A673 (cell line): ENCODE measurements at regions not wholly inside any gene's neighbourhood (a gene's known extent, or its start where the extent isn't known, plus 50 kb on each side); places are given as distances from the start of the nearest gene placed in this dataset.

ENCODE experiments used
- BruUV-seq: library from RNA; stranded (reverse); fragments of 400-500 nt; replicated peaks from 2 replicates; lab custom pipeline; 2021; lab: Mats Ljungman, UMichigan
- CTCF ChIA-PET: fragments of 300-600 bp; sonication (Branson Sonifier 250); formaldehyde crosslinking; loops from one replicate; lab custom pipeline; 2022; ENCODE audit warnings: antibody characterized with exemption; lab: Charles Lee
- POLR2A ChIA-PET: fragments of 300-600 bp; sonication (Branson Sonifier 250); formaldehyde crosslinking; loops from one replicate; lab custom pipeline; 2022; ENCODE audit warnings: antibody characterized with exemption; ENCODE audit not compliant: low non-redundant PET; lab: Charles Lee
- DNase-seq: peaks from one replicate; pipeline ENCODE4 v3.0.0-alpha.2; 2015; ENCODE audit warnings: low spot score
- H3K27ac ChIP-seq: fragments of 200-600 bp; sonication (generic); 2 replicates; pipeline ENCODE4 v1.5.1; 2016; ENCODE audit warnings: mixed run types, low read depth, mild to moderate bottlenecking, mixed read lengths, antibody characterized with exemption, low read length; ENCODE audit not compliant: poor library complexity, severe bottlenecking
- H3K27me3 ChIP-seq: fragments of 200-600 bp; sonication (generic); replicated peaks from 2 replicates; pipeline ENCODE4 v1.6.1; 2017; ENCODE audit warnings: mixed run types, low read depth, mild to moderate bottlenecking, mixed read lengths, antibody characterized with exemption, low read length; ENCODE audit not compliant: insufficient read depth, poor library complexity
- H3K36me3 ChIP-seq: fragments of 200-600 bp; sonication (generic); 2 replicates; pipeline ENCODE4 v1.6.1; 2016; ENCODE audit warnings: mixed run types, mild to moderate bottlenecking, mixed read lengths, antibody characterized with exemption, low read length; ENCODE audit not compliant: insufficient read depth, poor library complexity, severe bottlenecking
- H3K4me1 ChIP-seq: fragments of 200-600 bp; sonication (generic); 2 replicates; pipeline ENCODE4 v1.6.1; 2017; ENCODE audit warnings: mixed run types, mild to moderate bottlenecking, mixed read lengths, antibody characterized with exemption, low read length; ENCODE audit not compliant: insufficient read depth, poor library complexity, severe bottlenecking
- H3K4me3 ChIP-seq: fragments of 200-600 bp; sonication (generic); 2 replicates; pipeline ENCODE4 v1.5.1; 2016; ENCODE audit warnings: low read depth, mixed run types, mild to moderate bottlenecking, mixed read lengths, low read length; ENCODE audit not compliant: poor library complexity, severe bottlenecking
- H3K9me3 ChIP-seq: fragments of 200-600 bp; sonication (generic); 2 replicates; pipeline ENCODE4 v1.6.1; 2016; ENCODE audit warnings: mixed run types, low read depth, mild to moderate bottlenecking, mixed read lengths, antibody characterized with exemption, low read length; ENCODE audit not compliant: poor library complexity, severe bottlenecking
- CTCF ChIP-seq: fragments of 300-800, 200-600 bp; sonication (generic); conservative IDR thresholded peaks from 2 replicates; pipeline ENCODE4 v1.5.1; 2017; ENCODE audit warnings: low read depth, mild to moderate bottlenecking, antibody characterized with exemption, low read length, moderate library complexity, mixed read lengths
- EZH2 ChIP-seq: fragments of 200-600 bp; sonication (generic); IDR thresholded peaks from 2 replicates; pipeline ENCODE4 v1.6.1; 2017; ENCODE audit warnings: borderline replicate concordance, low read depth, mild to moderate bottlenecking, mixed read lengths, antibody characterized with exemption, low read length; ENCODE audit not compliant: poor library complexity, severe bottlenecking
- intact Hi-C: fragments of 100-400 bp; cut with micrococcal nuclease; formaldehyde crosslinking; loops from one replicate; pipeline ENCODE4 v1.10.0; 2022; ENCODE audit not compliant: unreplicated experiment

GRCh38 chr9:2317591-2317990 lies 302.4 kb downstream of the SMARCA2 start:
- CTCF ChIA-PET = no interaction called here
- intact Hi-C loops = no loop called here
- BruUV-seq = no TSS peak

GRCh38 chr9:2319421-2319820 lies 302.2 kb upstream of the VLDLR start:
- no peak for DNase-seq
- ChIA-PET POLR2A (no interaction called here), CTCF (interaction anchor here (0.5 kb wide), 1 partner anchor 314 kb away, joined by 4 read pairs; no protein-coding TSS in a partner anchor)
- no peaks in the 10 kb centered on the region for H3K36me3 ChIP-seq
- no peaks in the 10 kb centered on the region for H3K27me3 ChIP-seq
- H3K4me1 ChIP-seq = no peaks in the 10 kb centered on the region
- no peak for TF ChIP-seq EZH2
- no peak for TF ChIP-seq CTCF
- no TSS peak for BruUV-seq
- intact Hi-C loops = no loop called here
- no peaks in the 10 kb centered on the region for H3K9me3 ChIP-seq
- H3K4me3 ChIP-seq = no peak overlapping the region
- H3K27ac ChIP-seq = no peak overlapping the region

More at GRCh38 chr9:2317591-2317990, 302.4 kb downstream of the SMARCA2 start:
- Histone ChIP-seq H3K36me3 (no peaks in the 10 kb centered on the region), H3K9me3 (no peaks in the 10 kb centered on the region), H3K27ac (no peak overlapping the region), H3K4me1 (no peaks in the 10 kb centered on the region), H3K4me3 (no peak overlapping the region), H3K27me3 (no peaks in the 10 kb centered on the region)
- POLR2A ChIA-PET = no interaction called here
- DNase-seq = no peak
- TF ChIP-seq EZH2 = no peak
- no peak for TF ChIP-seq CTCF

- intact Hi-C loops = loop anchor here (10.0 kb wide), 3 partner anchors 55 to 495 kb away; no protein-coding TSS in a partner anchor
- no peak for DNase-seq
- H3K4me3 ChIP-seq = no peak overlapping the region
- no peak overlapping the region for H3K27ac ChIP-seq
- BruUV-seq = no TSS peak
- CTCF ChIA-PET = no interaction called here
- H3K4me1 ChIP-seq = no peaks in the 10 kb centered on the region
- H3K36me3 ChIP-seq = no peaks in the 10 kb centered on the region
- POLR2A ChIA-PET = no interaction called here
- no peak for TF ChIP-seq EZH2
- no peak for TF ChIP-seq CTCF
- H3K9me3 ChIP-seq = no peaks in the 10 kb centered on the region
- no peaks in the 10 kb centered on the region for H3K27me3 ChIP-seq
These were observed 301.5 kb upstream of the VLDLR start for GRCh38 chr9:2320114-2320513.
